SJCRH30 (cell line): ENCODE measurements at regions not wholly inside any gene's neighbourhood (a gene's known extent, or its start where the extent isn't known, plus 50 kb on each side); places are given as distances from the start of the nearest gene placed in this dataset.
"Not testable (repeated sequence)": the region's sequence is repeated elsewhere in the genome, so short reads cannot be mapped to it uniquely, and the experiment has no call there.

Experiments
- DNase-seq, 2 experiments: peaks; one replicate each; pipeline ENCODE4 v3.0.0-alpha.2; 2015 to 2020
- H3K27ac ChIP-seq: fragments of 250-450 bp; sonication (Bioruptor Pico); 2 replicates; pipeline ENCODE4 v1.5.1; 2020; ENCODE audit warnings: mild to moderate bottlenecking, moderate library complexity
- H3K27me3 ChIP-seq: fragments of 250-450 bp; sonication (Bioruptor Pico); 2 replicates; pipeline ENCODE4 v1.5.1; 2020; ENCODE audit warnings: mild to moderate bottlenecking, moderate library complexity
- H3K36me3 ChIP-seq: fragments of 250-450 bp; sonication (Bioruptor Pico); 2 replicates; pipeline ENCODE4 v1.5.1; 2020; ENCODE audit warnings: mild to moderate bottlenecking, moderate library complexity
- H3K4me1 ChIP-seq: fragments of 250-450 bp; sonication (Bioruptor Pico); 2 replicates; pipeline ENCODE4 v1.5.1; 2020; ENCODE audit warnings: mild to moderate bottlenecking, moderate library complexity
- H3K4me3 ChIP-seq: fragments of 250-450 bp; sonication (Bioruptor Pico); 2 replicates; pipeline ENCODE4 v1.5.1; 2020; ENCODE audit warnings: mild to moderate bottlenecking, moderate library complexity
- H3K9me3 ChIP-seq: fragments of 250-450 bp; sonication (Bioruptor Pico); replicated peaks from 2 replicates; pipeline ENCODE4 v1.5.1; 2020; ENCODE audit warnings: mild to moderate bottlenecking, moderate library complexity

DNA sequence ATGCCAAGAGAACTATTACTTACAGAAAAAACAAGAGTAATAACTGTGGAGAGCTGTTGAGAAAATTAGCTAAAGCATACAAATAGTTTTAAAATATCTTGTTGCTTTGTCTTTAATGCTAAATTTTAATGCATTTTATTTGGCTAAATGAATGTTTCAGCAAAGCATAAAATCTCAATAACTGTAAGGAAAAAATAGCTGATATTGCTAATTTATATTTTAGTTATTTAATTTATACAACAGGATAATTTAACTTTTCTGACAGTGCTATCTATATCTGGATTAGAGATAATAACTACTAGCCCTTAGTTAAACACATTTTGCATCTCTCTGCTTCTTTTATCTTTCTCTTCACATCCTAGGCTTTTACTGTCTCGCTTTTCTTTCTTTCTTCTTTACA, 1014.9 kb upstream of the COX7C start:
- DNase-seq, result no peak
- no peaks in the 10 kb centered on the region for H3K36me3 ChIP-seq
- no peak overlapping the region for H3K4me3 ChIP-seq
- H3K4me1 ChIP-seq, result no peaks in the 10 kb centered on the region
- no peak overlapping the region for H3K27ac ChIP-seq
- no peaks in the 10 kb centered on the region for H3K27me3 ChIP-seq
- H3K9me3 ChIP-seq, result no peaks in the 10 kb centered on the region

DNA sequence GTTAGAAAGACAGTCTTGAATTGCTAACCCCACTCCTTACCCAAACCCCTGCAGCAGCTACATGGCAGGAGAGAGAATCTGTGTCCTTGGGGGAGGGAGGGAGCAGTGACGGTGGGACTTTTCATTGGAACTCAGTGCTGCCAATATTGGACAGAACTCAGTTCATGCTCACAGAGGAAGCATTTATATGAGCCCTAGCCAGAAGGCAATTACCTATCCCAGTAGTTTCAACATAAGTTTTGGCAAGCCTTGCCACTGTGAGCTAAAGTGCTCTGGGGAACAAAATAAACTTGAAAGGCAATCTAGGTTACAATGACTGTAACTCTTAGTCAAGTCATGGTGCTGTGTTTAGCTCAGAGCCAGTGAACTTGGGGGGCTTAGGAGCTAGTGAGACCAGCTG, 1013.4 kb upstream of the COX7C start:
- no peaks in the 10 kb centered on the region for H3K27me3 ChIP-seq
- H3K36me3 ChIP-seq, result no peaks in the 10 kb centered on the region
- no peak overlapping the region for H3K27ac ChIP-seq
- H3K4me1 ChIP-seq, result no peaks in the 10 kb centered on the region
- no peaks in the 10 kb centered on the region for H3K9me3 ChIP-seq
- DNase-seq, result no peak
- H3K4me3 ChIP-seq, result no peak overlapping the region

DNA sequence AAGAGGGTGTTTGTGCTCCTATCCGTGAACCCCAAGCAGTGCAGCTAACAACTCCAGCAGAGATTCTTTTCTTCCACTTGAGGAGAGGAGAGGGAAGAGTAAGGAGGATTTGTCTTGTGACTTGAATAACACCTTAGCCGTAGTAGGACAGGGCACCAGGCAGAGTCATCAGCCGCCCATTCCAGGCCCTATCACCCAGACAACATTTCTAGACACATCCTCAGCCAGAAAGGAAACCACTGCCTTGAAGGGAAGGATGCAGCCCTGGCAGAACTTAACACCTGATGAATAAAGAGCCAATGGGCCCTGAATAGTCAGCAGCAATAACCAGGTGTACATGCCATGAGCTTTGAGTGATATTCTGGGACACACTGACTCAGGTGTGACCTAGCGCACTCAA, 1013.0 kb upstream of the COX7C start:
- H3K27ac ChIP-seq, result no peak overlapping the region

DNA sequence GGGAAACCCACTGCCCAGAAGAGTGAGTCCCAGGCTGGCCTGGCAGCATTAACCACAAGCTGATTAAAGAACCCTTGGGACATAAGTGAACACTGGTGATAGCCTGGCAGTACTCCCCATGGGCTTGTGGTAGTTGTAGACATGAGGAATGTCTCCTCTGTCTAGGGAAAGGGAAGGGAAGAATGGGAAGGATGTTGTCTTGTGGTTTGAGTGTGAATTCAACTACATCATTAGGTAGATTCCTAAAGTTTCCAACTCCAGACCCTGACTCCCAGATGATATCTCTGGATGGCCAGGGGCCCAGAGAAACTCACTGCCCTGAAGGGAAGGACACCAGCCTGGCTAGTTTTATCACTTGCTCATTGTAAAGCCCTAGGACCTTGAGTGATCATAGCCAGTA, 1012.4 kb upstream of the COX7C start:
- Histone ChIP-seq H3K36me3 (no peaks in the 10 kb centered on the region), H3K9me3 (no peaks in the 10 kb centered on the region), H3K27me3 (no peaks in the 10 kb centered on the region), H3K27ac (no peak overlapping the region), H3K4me1 (no peaks in the 10 kb centered on the region), H3K4me3 (no peak overlapping the region)
- DNase-seq, result no peak

More for the DNA sequence above, 1013.0 kb upstream of the COX7C start:
- no peak overlapping the region for H3K4me3 ChIP-seq
- H3K4me1 ChIP-seq, result no peaks in the 10 kb centered on the region
- H3K27me3 ChIP-seq, result no peaks in the 10 kb centered on the region
- no peaks in the 10 kb centered on the region for H3K36me3 ChIP-seq
- no peak for DNase-seq
- H3K9me3 ChIP-seq, result no peaks in the 10 kb centered on the region

DNA sequence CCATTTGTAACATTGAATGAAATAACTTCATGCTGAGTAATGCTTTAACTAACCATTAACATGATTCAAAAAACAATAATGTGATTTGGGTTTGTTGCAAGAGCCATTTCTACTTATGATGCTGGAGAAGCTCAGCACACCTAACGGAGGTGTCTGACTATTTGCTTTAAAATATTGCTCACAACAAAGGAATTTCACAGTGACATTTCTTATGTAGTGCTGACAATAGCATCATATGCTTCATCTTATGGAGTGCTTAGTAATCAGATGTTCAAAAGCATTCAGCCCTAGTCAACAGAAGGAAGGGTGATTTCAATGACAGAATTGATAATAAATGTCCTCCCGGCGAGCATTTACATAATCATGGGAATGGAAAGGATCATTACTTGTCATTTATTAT, 1003.3 kb upstream of the COX7C start:
- Histone ChIP-seq H3K36me3 (no peaks in the 10 kb centered on the region), H3K27ac (no peak overlapping the region), H3K4me3 (no peak overlapping the region), H3K9me3 (no peaks in the 10 kb centered on the region), H3K27me3 (no peaks in the 10 kb centered on the region), H3K4me1 (no peaks in the 10 kb centered on the region)
- no peak for DNase-seq

DNA sequence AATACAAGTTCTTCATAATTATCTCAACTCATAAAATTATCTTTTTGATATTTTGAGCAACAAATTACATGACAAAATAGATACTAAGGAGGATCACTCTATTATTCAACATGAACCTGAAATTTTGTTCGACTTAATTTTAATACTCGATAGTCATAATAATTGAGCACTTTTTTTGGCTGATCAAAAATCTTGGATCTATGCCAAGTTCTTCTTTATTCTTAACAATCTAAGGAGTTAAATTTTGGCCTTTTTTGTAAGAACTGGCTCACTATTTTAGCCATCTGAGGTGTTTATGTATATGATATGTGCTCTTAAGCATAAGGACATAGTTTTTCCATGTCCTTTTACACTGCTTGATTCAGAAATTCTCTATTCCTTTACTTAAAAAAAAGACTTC, 996.1 kb upstream of the COX7C start:
- DNase-seq, result no peak
- Histone ChIP-seq H3K27ac (no peak overlapping the region), H3K4me3 (no peak overlapping the region), H3K27me3 (no peaks in the 10 kb centered on the region), H3K9me3 (no peaks in the 10 kb centered on the region), H3K4me1 (no peaks in the 10 kb centered on the region), H3K36me3 (no peaks in the 10 kb centered on the region)

DNA sequence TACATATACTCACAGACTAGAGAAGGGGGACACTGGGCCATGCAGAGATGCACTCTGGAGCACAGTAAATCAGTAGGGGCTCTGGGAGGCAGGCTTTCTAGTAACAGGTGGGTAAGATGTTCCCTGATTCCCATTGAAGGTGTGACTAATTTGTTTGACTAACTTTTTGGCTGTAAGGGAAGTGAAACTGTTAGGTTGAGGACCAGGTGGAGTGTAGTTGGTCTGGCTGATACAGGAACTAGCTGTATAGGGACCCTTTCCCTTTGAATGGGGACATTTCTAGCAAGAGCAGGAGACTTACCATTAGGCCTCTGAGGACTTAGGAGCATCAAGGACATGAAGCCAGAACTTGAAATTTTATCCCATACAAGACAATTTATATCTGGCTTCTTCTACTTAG, 989.6 kb upstream of the COX7C start:
- Histone ChIP-seq H3K4me1 (no peaks in the 10 kb centered on the region), H3K36me3 (no peaks in the 10 kb centered on the region), H3K4me3 (no peak overlapping the region), H3K9me3 (no peaks in the 10 kb centered on the region), H3K27ac (no peak overlapping the region), H3K27me3 (no peaks in the 10 kb centered on the region)
- DNase-seq, result peak in 1 of 2 experiments; percentile 5

DNA sequence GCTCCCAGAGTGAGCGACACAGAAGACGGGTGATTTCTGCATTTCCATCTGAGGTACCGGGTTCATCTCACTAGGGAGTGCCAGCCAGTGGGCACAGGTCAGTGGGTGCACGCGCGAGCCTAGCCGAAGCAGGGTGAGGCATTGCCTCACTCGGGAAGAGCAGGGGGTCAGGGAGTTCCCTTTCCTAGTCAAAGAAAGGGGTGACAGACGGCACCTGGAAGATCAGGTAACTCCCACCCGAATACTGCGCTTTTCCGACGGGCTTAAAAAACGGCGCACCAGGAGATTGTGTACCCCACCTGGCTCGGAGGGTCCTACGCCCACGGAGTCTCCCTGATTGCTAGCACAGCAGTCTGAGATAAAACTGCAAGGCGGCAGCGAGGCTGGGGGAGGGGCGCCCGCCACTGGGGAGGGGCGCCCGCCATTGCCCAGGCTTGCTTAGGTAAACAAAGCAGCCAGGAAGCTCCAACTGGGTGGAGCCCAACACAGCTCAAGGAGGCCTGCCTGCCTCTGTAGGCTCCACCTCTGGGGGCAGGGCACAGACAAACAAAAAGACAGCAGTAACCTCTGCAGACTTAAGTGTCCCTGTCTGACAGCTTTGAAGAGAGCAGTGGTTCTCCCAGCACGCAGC, 979.1 kb upstream of the COX7C start:
- not testable (repeated sequence) for DNase-seq, H3K27ac ChIP-seq, H3K4me3 ChIP-seq, H3K36me3 ChIP-seq, H3K27me3 ChIP-seq, H3K4me1 ChIP-seq, H3K9me3 ChIP-seq

DNA sequence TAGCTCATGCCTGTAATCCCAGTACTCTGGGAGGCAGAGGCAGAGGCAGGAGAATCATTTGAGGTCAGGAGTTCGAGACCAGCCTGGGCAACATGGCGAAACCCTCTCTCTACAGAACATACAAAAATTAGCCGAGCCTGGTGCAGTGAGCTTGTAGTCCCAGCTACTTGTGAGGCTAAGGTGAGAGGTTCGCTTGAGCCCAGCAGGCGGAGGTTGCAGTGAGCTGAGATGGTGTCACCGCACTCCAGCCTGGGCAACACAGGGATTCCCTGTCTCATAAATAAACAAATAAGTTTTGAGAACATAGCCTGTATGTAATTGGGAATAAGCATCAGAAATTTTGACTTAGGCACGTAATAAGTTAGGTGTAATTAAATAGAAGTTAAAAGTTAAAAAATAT, 971.7 kb upstream of the COX7C start:
- Histone ChIP-seq H3K27me3 (no peaks in the 10 kb centered on the region), H3K36me3 (no peaks in the 10 kb centered on the region), H3K4me3 (no peak overlapping the region), H3K9me3 (no peaks in the 10 kb centered on the region), H3K27ac (no peak overlapping the region), H3K4me1 (no peaks in the 10 kb centered on the region)
- DNase-seq, result no peak

DNA sequence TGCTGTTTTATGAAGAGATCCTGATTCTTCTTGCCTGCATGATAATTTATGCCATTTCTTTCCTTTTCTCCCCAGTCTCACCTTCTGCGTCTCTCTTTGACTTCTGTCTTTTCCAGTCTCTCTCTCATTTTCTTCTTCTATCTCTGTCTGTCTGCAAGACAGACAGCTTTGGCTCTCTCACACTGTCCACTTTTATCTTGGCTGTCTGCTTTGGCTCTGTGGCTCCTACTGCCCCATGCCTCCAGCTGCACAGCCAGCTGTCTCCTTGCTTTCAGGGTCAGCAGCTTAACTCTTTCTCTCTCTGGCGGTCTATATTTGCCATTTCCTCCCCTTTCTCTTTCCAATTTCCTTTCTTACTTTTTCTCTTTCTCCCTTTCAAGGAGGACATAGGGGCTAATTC, 971.1 kb upstream of the COX7C start:
- Histone ChIP-seq H3K36me3 (no peaks in the 10 kb centered on the region), H3K9me3 (no peaks in the 10 kb centered on the region), H3K4me1 (no peaks in the 10 kb centered on the region), H3K4me3 (no peak overlapping the region), H3K27ac (no peak overlapping the region), H3K27me3 (no peaks in the 10 kb centered on the region)
- DNase-seq, result no peak

DNA sequence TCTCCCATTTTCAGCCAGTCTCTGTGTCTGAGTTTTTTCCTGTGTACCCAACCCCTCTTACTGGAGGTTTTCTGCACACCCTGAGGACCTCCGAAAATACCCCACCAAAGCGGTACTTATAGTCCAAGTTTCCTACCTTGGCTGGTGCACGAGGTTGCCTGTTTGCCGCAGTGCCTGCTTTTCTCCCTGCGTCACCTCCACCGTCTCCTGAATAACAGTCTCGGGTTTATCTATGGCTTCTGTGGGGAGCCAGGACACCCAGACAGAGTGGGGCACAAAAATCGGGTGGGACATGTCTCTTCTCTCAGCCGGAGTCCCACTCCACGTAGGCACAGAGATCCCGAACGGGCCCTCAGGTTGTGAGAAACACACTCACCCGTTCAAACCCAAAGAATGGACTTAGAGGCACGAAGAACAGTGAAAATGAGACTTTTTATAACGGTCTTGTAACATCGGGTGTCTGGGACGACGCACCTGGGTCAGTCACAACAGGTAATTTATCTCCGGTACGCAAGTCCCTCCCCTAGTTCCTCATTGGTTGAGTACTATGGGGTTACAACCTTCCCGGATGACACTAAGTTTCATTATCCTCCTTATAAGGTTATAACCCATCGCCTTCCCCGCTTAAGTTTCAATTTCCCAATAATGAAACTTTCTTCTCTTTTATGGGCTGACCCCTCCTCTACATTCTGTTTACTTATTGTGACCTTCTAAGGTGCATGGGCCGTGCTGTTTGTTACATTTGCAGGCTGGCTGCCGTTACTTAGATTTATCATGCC, 970.2 kb upstream of the COX7C start:
- Histone ChIP-seq H3K27me3 (no peaks in the 10 kb centered on the region), H3K9me3 (no peaks in the 10 kb centered on the region), H3K27ac (no peak overlapping the region), H3K4me3 (no peak overlapping the region), H3K36me3 (no peaks in the 10 kb centered on the region), H3K4me1 (no peaks in the 10 kb centered on the region)
- no peak for DNase-seq

DNA sequence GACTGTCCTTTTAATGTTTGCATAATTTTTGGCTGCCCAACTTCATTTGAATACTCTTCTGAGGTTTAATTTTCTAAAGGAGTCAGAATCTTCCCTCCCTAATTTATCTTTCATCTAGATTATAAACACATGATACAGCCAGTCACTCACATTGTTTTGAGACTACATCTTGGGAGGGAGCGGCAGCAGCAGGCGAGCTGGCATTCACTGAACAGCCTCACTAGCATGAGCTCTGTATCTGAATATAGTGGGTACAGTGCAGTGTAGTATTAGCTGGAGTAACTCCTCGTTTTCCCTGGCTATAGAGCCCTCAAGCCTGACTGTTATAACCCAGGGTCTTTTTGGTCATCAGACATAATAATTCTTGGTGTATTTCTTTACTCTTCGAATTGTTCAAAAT, 969.2 kb upstream of the COX7C start:
- H3K4me1 ChIP-seq, result no peaks in the 10 kb centered on the region
- no peaks in the 10 kb centered on the region for H3K9me3 ChIP-seq
- H3K27me3 ChIP-seq, result no peaks in the 10 kb centered on the region
- H3K36me3 ChIP-seq, result no peaks in the 10 kb centered on the region
- H3K4me3 ChIP-seq, result no peak overlapping the region
- no peak for DNase-seq
- H3K27ac ChIP-seq, result no peak overlapping the region

DNA sequence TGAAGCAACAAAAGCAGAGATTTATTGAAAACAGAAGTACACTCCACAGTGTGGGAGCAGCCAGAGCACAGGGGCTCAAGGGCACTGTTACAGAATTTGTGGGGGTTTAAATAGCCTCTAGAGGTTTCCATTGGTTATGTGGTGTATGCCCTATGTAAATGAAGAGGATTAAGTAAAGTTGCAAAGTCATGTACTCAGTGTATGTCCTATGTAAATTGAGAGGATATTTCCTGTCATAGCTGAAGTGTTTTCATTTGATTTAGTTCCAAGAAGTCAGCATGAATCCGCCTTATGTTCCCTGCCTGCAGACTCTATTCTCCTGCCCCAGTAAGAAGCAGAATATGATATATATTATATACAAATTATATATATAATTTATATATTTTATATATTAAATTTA, 966.0 kb upstream of the COX7C start:
- DNase-seq, result no peak
- Histone ChIP-seq H3K27me3 (no peaks in the 10 kb centered on the region), H3K4me1 (no peaks in the 10 kb centered on the region), H3K36me3 (no peaks in the 10 kb centered on the region), H3K27ac (no peak overlapping the region), H3K9me3 (no peaks in the 10 kb centered on the region), H3K4me3 (no peak overlapping the region)

DNA sequence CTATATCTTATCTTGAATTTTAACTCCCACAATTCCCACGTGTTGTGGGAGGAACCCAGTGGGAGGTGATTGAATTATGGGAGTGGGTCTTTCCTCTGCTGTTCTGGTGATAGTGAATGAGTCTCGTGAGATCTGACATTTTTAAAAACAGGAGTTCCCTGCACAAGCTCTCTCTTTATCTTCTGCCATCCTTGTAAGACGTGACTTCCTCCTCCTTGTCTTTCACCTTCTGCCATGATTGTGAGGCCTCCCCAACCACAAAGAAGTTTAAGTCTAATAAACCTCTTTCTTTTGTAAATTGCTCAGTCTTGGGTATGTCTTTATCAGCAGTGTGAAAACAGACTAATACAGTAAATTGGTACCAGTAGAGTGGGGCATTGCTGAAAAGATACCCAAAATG, 963.6 kb upstream of the COX7C start:
- H3K27me3 ChIP-seq, DNase-seq, H3K4me3 ChIP-seq, H3K27ac ChIP-seq, H3K4me1 ChIP-seq, H3K9me3 ChIP-seq, H3K36me3 ChIP-seq: not testable (repeated sequence)

DNA sequence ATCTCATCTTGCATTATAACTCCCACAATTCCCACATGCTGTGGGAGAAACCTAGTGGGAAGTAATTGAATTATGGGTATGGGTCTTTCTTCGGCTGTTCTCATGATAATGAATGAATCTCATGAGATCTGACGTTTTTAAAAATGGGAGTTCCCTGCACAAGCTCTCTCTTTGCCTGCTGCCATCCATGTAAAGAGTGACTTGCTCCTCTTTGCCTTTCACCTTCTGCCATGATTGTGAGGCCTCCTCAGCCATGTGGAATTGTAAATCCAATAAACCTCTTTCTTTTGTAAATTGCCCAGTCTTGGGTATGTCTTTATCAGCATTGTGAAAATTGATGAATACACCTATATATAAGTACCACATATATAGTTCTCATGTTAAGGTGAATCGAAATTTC, 961.7 kb upstream of the COX7C start:
- no peaks in the 10 kb centered on the region for H3K36me3 ChIP-seq
- H3K4me3 ChIP-seq, result no peak overlapping the region
- no peaks in the 10 kb centered on the region for H3K27me3 ChIP-seq
- H3K27ac ChIP-seq, result no peak overlapping the region
- no peaks in the 10 kb centered on the region for H3K4me1 ChIP-seq
- DNase-seq, result no peak
- H3K9me3 ChIP-seq, result no peaks in the 10 kb centered on the region

DNA sequence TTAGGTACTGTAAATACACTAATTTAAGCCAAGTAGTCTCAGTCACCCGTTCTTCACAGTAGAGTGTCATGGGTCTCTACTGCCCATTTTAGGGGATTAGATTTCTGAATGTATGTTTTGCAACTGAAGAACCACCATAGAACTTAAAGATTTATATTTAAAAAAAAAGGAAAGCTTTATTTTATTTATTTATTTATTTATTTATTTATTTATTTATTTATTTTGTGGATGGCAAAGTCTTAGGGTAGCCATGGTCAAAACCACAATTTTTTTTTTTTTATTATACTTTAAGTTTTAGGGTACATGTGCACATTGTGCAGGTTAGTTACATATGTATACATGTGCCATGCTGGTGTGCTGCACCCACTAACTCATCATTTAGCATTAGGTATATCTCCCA, 960.4 kb upstream of the COX7C start:
- not testable (repeated sequence) for H3K4me3 ChIP-seq

More for the DNA sequence above, 960.4 kb upstream of the COX7C start:
- not testable (repeated sequence) for H3K27ac ChIP-seq, DNase-seq, H3K27me3 ChIP-seq, H3K36me3 ChIP-seq, H3K9me3 ChIP-seq, H3K4me1 ChIP-seq
